ENCODE measurements at regions not wholly inside any gene's neighbourhood (a gene's known extent, or its start where the extent isn't known, plus 50 kb on each side); places are given as distances from the start of the nearest gene placed in this dataset.

- no peak for DNase-seq
Measured at GRCh38 chr5:117461966-117462365, 887.3 kb upstream of the SEMA6A start.

GRCh38 chr5:117461403-117461802, 886.8 kb upstream of the SEMA6A start:
- DNase-seq: no peak

DNA sequence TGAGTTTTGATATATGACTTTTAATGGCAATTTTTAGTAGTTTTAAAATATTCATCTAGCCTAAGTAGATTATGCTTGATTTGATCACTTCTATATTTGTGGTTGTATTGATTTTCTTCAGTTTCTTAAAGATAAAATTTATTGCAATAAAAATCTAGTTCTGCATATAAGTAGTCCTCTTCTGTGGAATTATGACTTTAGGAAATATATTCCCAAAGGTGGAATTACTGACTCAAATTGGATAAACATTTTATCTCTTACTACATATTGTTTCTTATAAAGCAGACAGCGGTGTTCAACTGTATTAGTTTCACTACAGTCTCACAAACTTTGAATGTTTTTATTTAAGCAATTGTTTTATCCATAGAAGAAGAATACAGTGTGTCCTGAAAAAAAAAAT, 883.0 kb upstream of the SEMA6A start:
- no peak for DNase-seq

GRCh38 chr5:117456866-117457470, 882.3 kb upstream of the SEMA6A start:
- DNase-seq: no peak

- DNase-seq: peak; percentile 2
Measured at GRCh38 chr5:117455236-117456233, 880.9 kb upstream of the SEMA6A start.

GRCh38 chr5:117454716-117455212, 880.1 kb upstream of the SEMA6A start:
- DNase-seq: peak; percentile 31

- no peak for DNase-seq
Measured at GRCh38 chr5:117436846-117437245, 862.2 kb upstream of the SEMA6A start.

DNA sequence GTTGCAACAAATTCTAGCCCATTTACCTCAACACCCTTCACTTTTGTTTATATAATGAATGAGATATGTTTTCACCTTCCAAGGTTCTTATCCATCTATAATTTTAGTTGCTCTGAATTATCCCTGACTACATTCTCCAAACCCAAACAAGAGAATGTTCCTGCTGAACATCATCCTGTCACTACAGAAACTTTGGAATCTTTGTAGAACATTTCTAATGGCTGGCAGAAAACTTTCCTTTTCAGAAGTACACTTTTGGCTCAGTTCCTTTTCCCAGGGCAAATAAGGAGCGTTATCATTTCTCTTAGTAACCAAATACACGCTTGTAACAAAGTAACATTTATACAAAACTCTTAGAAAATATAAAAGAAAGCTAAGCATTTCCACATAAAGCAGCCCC, 860.6 kb upstream of the SEMA6A start:
- DNase-seq: no peak

DNA sequence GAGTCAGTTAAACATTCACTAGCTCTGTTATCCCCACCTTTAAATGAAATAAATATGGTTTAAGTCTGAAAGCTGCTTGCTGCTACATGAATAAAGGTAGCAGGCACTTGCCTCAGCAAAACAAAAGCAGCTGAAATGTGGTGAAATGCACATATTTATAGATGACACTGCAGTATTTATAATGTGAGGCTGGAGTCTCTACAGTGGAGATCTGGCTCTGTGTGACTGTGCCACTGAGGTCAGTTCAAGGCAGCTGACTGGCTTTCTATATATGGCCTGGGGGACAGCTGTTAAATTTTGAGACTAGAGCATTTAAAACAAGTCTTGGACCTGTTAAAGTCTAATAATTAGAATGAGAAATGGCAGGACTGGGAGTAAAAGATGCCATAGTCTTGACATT, 859.6 kb upstream of the SEMA6A start:
- no peak for DNase-seq

DNA sequence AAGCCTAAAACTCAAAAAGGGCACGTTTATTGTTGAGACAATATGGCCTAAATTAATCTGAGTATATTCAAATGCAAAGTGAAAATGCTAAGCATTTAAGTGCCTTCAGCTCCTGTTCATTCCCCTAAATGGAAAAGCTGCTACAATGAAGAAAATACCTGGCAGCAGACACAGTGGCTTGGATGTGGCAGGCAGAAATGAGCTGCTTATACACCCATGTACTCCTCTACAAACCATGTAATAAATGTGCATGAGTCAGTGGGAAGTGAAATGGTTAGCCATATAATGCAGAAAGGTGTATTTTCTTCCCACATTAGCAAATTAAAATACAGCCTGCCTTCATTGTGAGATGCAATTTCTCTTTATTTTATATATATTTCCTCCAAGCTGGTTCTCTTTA, 859.2 kb upstream of the SEMA6A start:
- DNase-seq: no peak

DNA sequence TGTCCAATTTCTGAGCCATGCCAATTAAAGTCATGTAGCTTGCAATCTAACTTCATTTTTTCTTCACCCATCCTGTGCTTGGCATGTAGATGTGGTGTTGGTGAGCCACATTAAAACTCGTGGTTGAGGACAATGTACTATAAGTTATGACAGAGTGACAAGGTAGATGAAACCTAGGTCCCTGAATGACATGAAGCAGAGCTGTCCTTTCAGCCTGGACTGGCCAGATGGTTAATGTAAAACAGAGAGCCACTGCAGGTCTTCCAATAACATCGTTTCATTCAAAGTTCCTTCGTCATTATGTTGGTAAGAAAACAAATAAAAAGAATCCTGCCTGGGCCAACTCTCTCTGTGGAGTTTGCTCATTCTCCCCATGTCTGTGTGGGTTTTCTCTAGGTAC, 856.5 kb upstream of the SEMA6A start:
- no peak for DNase-seq

- DNase-seq: no peak
Measured at GRCh38 chr5:117425163-117425562, 850.5 kb upstream of the SEMA6A start.

DNA sequence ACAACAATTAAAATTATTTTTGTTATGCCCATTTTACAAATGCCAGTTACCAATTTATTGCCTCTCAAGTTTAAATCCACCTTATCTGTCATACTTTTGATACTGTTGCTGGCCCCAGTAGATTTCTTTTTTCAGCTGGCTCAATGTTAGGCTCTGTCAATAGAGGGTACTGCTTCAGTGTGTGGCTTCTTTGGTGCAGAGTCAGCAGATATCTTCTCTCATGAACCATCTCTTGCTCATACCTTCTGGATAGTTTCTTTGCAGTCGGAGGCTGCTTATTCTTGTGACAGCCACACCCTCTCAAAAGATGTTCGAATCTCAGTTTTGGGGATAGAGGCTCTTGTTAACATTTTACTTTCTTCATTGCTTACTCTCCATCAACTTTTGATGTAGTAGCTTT, 849.9 kb upstream of the SEMA6A start:
- no peak for DNase-seq

DNA sequence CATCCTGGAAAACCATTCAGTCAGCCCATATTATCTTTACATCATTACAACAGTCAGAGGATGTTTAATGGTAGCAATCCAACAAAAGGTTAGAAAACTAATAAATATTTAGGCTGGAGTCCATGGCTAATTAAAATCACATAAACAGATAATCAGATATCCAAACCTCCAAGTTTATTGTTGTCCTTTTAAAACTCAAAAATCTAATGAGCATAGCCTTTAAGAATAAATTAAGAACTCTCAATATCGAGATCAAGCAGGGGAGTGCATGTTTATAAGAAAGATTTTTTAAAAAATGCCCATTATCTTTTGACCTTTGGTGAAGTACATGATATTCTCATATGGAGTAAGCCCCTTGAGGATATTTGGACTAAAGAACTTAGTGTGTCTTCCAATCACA, 842.9 kb upstream of the SEMA6A start:
- no peak for DNase-seq

GRCh38 chr5:117414926-117415325, 840.3 kb upstream of the SEMA6A start:
- no peak for DNase-seq

DNA sequence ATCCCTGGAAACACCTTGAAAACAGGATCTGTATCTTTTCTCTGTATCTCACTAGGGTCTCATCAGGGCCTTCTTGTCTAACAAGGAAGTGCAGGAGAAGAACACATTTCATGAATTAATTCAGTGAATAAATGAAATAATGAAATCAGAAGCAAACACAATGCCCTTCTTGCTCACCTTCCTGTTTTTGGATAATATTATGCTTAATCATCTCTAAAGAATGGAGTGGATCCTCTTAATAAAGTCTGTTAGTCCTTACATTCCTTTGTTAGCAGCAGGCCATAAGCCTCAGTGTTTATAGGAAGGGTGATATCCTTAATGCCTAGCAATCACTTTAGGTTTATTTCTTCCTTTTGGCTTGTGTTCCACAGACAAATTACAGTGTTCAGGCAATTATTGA, 837.1 kb upstream of the SEMA6A start:
- no peak for DNase-seq

DNA sequence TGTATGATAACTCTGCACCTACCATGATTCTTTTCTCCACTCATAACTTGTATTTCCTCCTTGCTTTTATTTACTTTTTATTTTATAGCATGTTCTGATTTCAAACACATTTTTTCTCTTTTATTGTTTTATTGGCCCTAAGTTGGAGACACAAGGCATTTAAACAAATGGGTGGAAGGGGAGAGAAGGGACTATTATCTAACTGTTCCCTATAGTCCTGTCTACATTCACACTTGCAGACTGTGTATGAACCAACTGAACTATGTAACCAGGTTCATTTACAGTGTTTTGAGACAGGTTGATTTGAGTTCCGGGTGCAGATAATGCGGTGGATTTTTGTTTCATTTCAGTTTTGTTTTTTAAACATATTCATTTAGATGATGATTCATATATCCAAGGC, 830.6 kb upstream of the SEMA6A start:
- no peak for DNase-seq

- DNase-seq: no peak
Measured at GRCh38 chr5:117394506-117395157, 820.0 kb upstream of the SEMA6A start.

- no peak for DNase-seq
Measured at GRCh38 chr5:117393125-117393524, 818.5 kb upstream of the SEMA6A start.

DNA sequence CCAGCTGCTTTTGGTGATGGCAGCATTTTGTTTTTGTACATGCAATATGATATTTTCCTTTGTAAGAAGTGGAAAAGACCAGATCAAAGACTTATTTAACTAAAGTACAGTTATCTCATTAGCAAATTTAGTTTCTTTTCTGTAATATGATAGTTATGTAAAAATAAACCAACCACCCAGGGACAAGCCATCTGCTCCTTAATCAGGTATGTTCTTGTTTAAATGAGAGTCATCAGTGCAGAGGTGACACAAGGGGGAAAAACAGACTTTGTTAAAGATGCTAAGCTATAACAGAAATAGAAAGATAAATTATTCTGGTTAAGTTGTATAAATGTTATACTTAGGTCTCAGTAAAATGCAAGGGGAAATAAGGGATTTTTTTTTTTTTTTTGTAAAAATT, 805.7 kb upstream of the SEMA6A start:
- DNase-seq: no peak

- no peak for DNase-seq
Measured at GRCh38 chr5:117379521-117379920, 804.9 kb upstream of the SEMA6A start.

DNA sequence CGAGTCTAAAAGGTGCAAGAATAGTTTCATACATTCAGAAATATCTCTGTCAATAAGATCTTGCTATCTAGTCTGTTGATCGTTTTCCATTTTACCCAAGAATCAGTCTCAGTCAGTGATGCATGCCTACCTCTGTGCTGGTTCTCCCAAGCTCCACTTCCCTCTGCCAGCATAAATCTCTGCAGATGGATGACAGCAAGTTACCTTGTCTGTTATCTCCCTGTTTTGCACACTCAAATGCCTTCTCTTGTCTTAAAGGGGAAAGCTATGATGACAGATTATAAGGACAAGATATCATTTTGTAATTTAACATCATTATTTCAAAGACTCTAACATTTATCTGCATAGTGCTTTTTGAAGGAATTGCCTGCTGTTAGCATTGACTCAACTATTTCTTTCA, 802.1 kb upstream of the SEMA6A start:
- DNase-seq: no peak

DNA sequence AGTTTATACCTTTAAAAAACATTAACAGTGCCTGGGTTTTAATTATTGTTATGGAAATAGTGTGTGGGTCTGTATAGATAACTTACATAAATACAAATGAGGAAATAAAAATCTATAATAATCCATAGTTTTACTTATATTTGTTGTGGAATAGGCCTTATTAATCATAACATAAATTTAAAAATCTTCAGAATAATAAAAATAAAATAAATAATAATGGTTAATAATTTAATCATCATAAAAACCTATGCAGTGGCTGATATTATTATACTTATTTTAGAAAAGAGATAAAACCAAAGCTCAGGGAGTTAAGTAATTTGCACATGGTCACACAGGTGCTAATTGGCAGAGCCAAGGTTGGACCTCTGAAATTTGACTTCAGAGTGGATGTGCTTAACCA, 785.3 kb upstream of the SEMA6A start:
- DNase-seq: no peak

DNA sequence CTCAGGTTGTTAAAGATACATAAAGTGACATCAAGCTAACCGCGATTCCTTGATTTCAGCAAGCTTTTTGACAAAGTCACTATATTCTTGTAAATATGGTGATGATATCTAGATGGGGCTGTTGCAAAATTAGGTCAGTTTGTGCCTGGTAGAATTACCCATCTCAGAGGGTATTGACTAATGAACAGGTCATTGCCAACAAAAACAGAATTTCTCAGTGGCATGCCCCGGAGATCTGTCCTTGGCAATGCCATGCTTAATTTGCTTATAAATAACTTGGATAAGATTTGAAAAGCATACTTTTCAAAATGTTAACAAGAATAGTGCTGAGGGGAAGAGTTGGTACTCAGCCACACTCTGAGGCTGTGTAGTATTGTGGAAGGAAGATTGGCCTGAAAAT, 783.3 kb upstream of the SEMA6A start:
- no peak for DNase-seq
